ENCODE measurements at regions not wholly inside any gene's neighbourhood (a gene's known extent, or its start where the extent isn't known, plus 50 kb on each side); places are given as distances from the start of the nearest gene placed in this dataset.

- Mint-ChIP-seq H3K36me3 (ENCODE audit: low read depth) (no peaks in the 10 kb centered on the region), H3K9me3 (no peaks in the 10 kb centered on the region), H3K4me3 (no peak overlapping the region), H3K27me3 (no peaks in the 10 kb centered on the region), H3K4me1 (ENCODE audit: low read depth) (peaks cover 7% of the 10 kb centered on the region), H3K27ac (peak overlapping the region; percentile 53)
Measured at GRCh38 chr10:8453587-8453986, 399.1 kb downstream of the GATA3 start.

GRCh38 chr10:8454357-8454756 lies 399.9 kb downstream of the GATA3 start:
- no peak overlapping the region for H3K4me3 Mint-ChIP-seq
- no peaks in the 10 kb centered on the region for H3K27me3 Mint-ChIP-seq
- H3K4me1 Mint-ChIP-seq (ENCODE audit: low read depth), result peaks cover 7% of the 10 kb centered on the region

GRCh38 chr10:8455181-8455580 lies 400.7 kb downstream of the GATA3 start:
- Mint-ChIP-seq H3K4me3 (no peak overlapping the region), H3K9me3 (no peaks in the 10 kb centered on the region), H3K4me1 (ENCODE audit: low read depth) (peaks cover 7% of the 10 kb centered on the region), H3K27me3 (no peaks in the 10 kb centered on the region), H3K36me3 (ENCODE audit: low read depth) (no peaks in the 10 kb centered on the region), H3K27ac (no peak overlapping the region)

More at GRCh38 chr10:8454357-8454756, 399.9 kb downstream of the GATA3 start:
- H3K27ac Mint-ChIP-seq, result no peak overlapping the region
- no peaks in the 10 kb centered on the region for H3K36me3 Mint-ChIP-seq (ENCODE audit: low read depth)
- H3K9me3 Mint-ChIP-seq, result no peaks in the 10 kb centered on the region

GRCh38 chr10:8456386-8456785 lies 401.9 kb downstream of the GATA3 start:
- Mint-ChIP-seq H3K9me3 (no peaks in the 10 kb centered on the region), H3K27me3 (no peaks in the 10 kb centered on the region), H3K4me3 (no peak overlapping the region), H3K4me1 (ENCODE audit: low read depth) (peaks cover 11% of the 10 kb centered on the region), H3K36me3 (ENCODE audit: low read depth) (no peaks in the 10 kb centered on the region), H3K27ac (no peak overlapping the region)

- Mint-ChIP-seq H3K27me3 (no peaks in the 10 kb centered on the region), H3K4me3 (no peak overlapping the region), H3K4me1 (ENCODE audit: low read depth) (peaks cover 10% of the 10 kb centered on the region), H3K27ac (no peak overlapping the region), H3K9me3 (no peaks in the 10 kb centered on the region), H3K36me3 (ENCODE audit: low read depth) (no peaks in the 10 kb centered on the region)
Measured at GRCh38 chr10:8460626-8461025, 406.1 kb downstream of the GATA3 start.

GRCh38 chr10:8462565-8462964 lies 408.1 kb downstream of the GATA3 start:
- Mint-ChIP-seq H3K27ac (no peak overlapping the region), H3K9me3 (no peaks in the 10 kb centered on the region), H3K36me3 (ENCODE audit: low read depth) (no peaks in the 10 kb centered on the region), H3K4me1 (ENCODE audit: low read depth) (peaks cover 10% of the 10 kb centered on the region), H3K4me3 (no peak overlapping the region), H3K27me3 (no peaks in the 10 kb centered on the region)

GRCh38 chr10:8463853-8464252 lies 409.4 kb downstream of the GATA3 start:
- Mint-ChIP-seq H3K9me3 (no peaks in the 10 kb centered on the region), H3K36me3 (ENCODE audit: low read depth) (no peaks in the 10 kb centered on the region), H3K27ac (no peak overlapping the region), H3K27me3 (no peaks in the 10 kb centered on the region), H3K4me1 (ENCODE audit: low read depth) (peaks cover 10% of the 10 kb centered on the region), H3K4me3 (no peak overlapping the region)

GRCh38 chr10:8468477-8468876 lies 414.0 kb downstream of the GATA3 start:
- H3K27me3 Mint-ChIP-seq, result no peaks in the 10 kb centered on the region
- H3K27ac Mint-ChIP-seq, result no peak overlapping the region
- no peaks in the 10 kb centered on the region for H3K4me1 Mint-ChIP-seq (ENCODE audit: low read depth)
- no peaks in the 10 kb centered on the region for H3K9me3 Mint-ChIP-seq
- H3K4me3 Mint-ChIP-seq, result no peak overlapping the region
- no peaks in the 10 kb centered on the region for H3K36me3 Mint-ChIP-seq (ENCODE audit: low read depth)

- Mint-ChIP-seq H3K27me3 (peaks cover 15% of the 10 kb centered on the region), H3K9me3 (peaks cover 8% of the 10 kb centered on the region), H3K4me3 (no peak overlapping the region), H3K36me3 (ENCODE audit: low read depth) (no peaks in the 10 kb centered on the region), H3K27ac (no peak overlapping the region), H3K4me1 (ENCODE audit: low read depth) (no peaks in the 10 kb centered on the region)
Measured at GRCh38 chr10:8473205-8473604, 418.7 kb downstream of the GATA3 start.

- H3K4me1 Mint-ChIP-seq (ENCODE audit: low read depth), result no peaks in the 10 kb centered on the region
- H3K4me3 Mint-ChIP-seq, result no peak overlapping the region
- peaks cover 8% of the 10 kb centered on the region for H3K9me3 Mint-ChIP-seq
- H3K27me3 Mint-ChIP-seq, result peaks cover 26% of the 10 kb centered on the region
- no peaks in the 10 kb centered on the region for H3K36me3 Mint-ChIP-seq (ENCODE audit: low read depth)
- H3K27ac Mint-ChIP-seq, result no peak overlapping the region
Measured at GRCh38 chr10:8477300-8477699, 422.8 kb downstream of the GATA3 start.

GRCh38 chr10:8481718-8482504 lies 427.4 kb downstream of the GATA3 start:
- H3K27me3 Mint-ChIP-seq, result peaks cover 16% of the 10 kb centered on the region
- H3K9me3 Mint-ChIP-seq, result peaks cover 8% of the 10 kb centered on the region
- no peak overlapping the region for H3K4me3 Mint-ChIP-seq
- H3K4me1 Mint-ChIP-seq (ENCODE audit: low read depth), result peaks cover 4% of the 10 kb centered on the region
- H3K27ac Mint-ChIP-seq, result no peak overlapping the region
- H3K36me3 Mint-ChIP-seq (ENCODE audit: low read depth), result no peaks in the 10 kb centered on the region

GRCh38 chr10:8485032-8485431 lies 430.5 kb downstream of the GATA3 start:
- Mint-ChIP-seq H3K36me3 (ENCODE audit: low read depth) (no peaks in the 10 kb centered on the region), H3K9me3 (no peaks in the 10 kb centered on the region), H3K27ac (no peak overlapping the region), H3K4me3 (no peak overlapping the region), H3K4me1 (ENCODE audit: low read depth) (peaks cover 4% of the 10 kb centered on the region), H3K27me3 (peaks cover 12% of the 10 kb centered on the region)

- Mint-ChIP-seq H3K9me3 (no peaks in the 10 kb centered on the region), H3K27me3 (peaks cover 5% of the 10 kb centered on the region), H3K4me3 (no peak overlapping the region), H3K4me1 (ENCODE audit: low read depth) (peaks cover 4% of the 10 kb centered on the region), H3K27ac (no peak overlapping the region), H3K36me3 (ENCODE audit: low read depth) (no peaks in the 10 kb centered on the region)
Measured at GRCh38 chr10:8487346-8487745, 432.9 kb downstream of the GATA3 start.

GRCh38 chr10:8489232-8489631 lies 434.7 kb downstream of the GATA3 start:
- Mint-ChIP-seq H3K4me3 (no peak overlapping the region), H3K4me1 (ENCODE audit: low read depth) (no peaks in the 10 kb centered on the region), H3K9me3 (no peaks in the 10 kb centered on the region), H3K36me3 (ENCODE audit: low read depth) (no peaks in the 10 kb centered on the region), H3K27ac (no peak overlapping the region), H3K27me3 (no peaks in the 10 kb centered on the region)

GRCh38 chr10:8489823-8490222 lies 435.3 kb downstream of the GATA3 start:
- no peaks in the 10 kb centered on the region for H3K4me1 Mint-ChIP-seq (ENCODE audit: low read depth)
- no peaks in the 10 kb centered on the region for H3K9me3 Mint-ChIP-seq
- no peak overlapping the region for H3K4me3 Mint-ChIP-seq
- H3K27ac Mint-ChIP-seq, result no peak overlapping the region
- H3K36me3 Mint-ChIP-seq (ENCODE audit: low read depth), result no peaks in the 10 kb centered on the region
- no peaks in the 10 kb centered on the region for H3K27me3 Mint-ChIP-seq

- peaks cover 3% of the 10 kb centered on the region for H3K9me3 Mint-ChIP-seq
- H3K4me1 Mint-ChIP-seq (ENCODE audit: low read depth), result peaks cover 11% of the 10 kb centered on the region
- no peak overlapping the region for H3K27ac Mint-ChIP-seq
- no peaks in the 10 kb centered on the region for H3K36me3 Mint-ChIP-seq (ENCODE audit: low read depth)
- no peak overlapping the region for H3K4me3 Mint-ChIP-seq
- H3K27me3 Mint-ChIP-seq, result no peaks in the 10 kb centered on the region
Measured at GRCh38 chr10:8498290-8498689, 443.8 kb downstream of the GATA3 start.

All from stimulated activated naive CD8-positive, alpha-beta T cell treated with anti-CD3 and anti-CD28 coated beads, Interleukin-15, Interleukin-2, amounts not matched to agents 100 ng/mL and 50 ng/mL, for 24 hours (primary cell).